ENCODE measurements at regions not wholly inside any gene's neighbourhood (a gene's known extent, or its start where the extent isn't known, plus 50 kb on each side); places are given as distances from the start of the nearest gene placed in this dataset.

GRCh38 chr6:9240861-9241260, 805.5 kb upstream of the SLC35B3 start:
- H3K27me3 ChIP-seq (ENCODE audit: control insufficient read depth in 2 of 2, insufficient read depth in 2 of 2, low read length in 2 of 2): no peaks in the 10 kb centered on the region
- dilution Hi-C loops (cut with MboI; ENCODE audit: extremely low pct_ligation_motif_present, low sequenced_read_pairs): no loop called here
- H3K4me3 ChIP-seq (replicated peaks in 1 of 3; ENCODE audit: insufficient read depth in 1 of 3, low read depth in 1 of 3, low read length in 3 of 3): no peak overlapping the region
- POLR2A ChIA-PET: no interaction called here
- DNase-seq (ENCODE audit: low read depth, low spot score) (no peak), FAIRE-seq (no peak)
- H4K20me1 ChIP-seq (replicated peaks; ENCODE audit: control insufficient read depth, extremely low read depth, insufficient read depth, low read length): no peaks in the 10 kb centered on the region
- H3K79me2 ChIP-seq (ENCODE audit: control insufficient read depth, insufficient read depth, low read length): no peaks in the 10 kb centered on the region
- H3K9me1 ChIP-seq (replicated peaks; ENCODE audit: control insufficient read depth, extremely low read depth, insufficient read depth, low read length): no peaks in the 10 kb centered on the region
- no peak overlapping the region for H3K27ac ChIP-seq (ENCODE audit: insufficient read depth, low read depth, low read length)
- CTCF ChIA-PET: no interaction called here
- H3K9ac ChIP-seq (replicated peaks; ENCODE audit: extremely low read depth, insufficient read depth, low read length): no peak overlapping the region
- no TSS peak for BruUV-seq (replicated peaks)
- H3K4me2 ChIP-seq (ENCODE audit: insufficient read depth, low read length): no peak overlapping the region
- intact Hi-C loops (cut with micrococcal nuclease): no loop called here
- no peaks in the 10 kb centered on the region for H3K36me3 ChIP-seq (ENCODE audit: control insufficient read depth in 2 of 2, extremely low read depth in 1 of 2, insufficient read depth in 2 of 2, low read length in 2 of 2)
- H3K4me1 ChIP-seq (ENCODE audit: control insufficient read depth, extremely low read depth, insufficient read depth, low read length): no peaks in the 10 kb centered on the region
- TF ChIP-seq POLR2A (IDR thresholded peaks at IDR 0.05; ENCODE audit: low read depth, low read length) (no peak), MAX (IDR thresholded peaks at IDR 0.05; ENCODE audit: insufficient read depth, insufficient read length) (no peak), MYC (IDR thresholded peaks at IDR 0.05; ENCODE audit: low read depth, low read length) (no peak), FOS (IDR thresholded peaks at IDR 0.05; ENCODE audit: borderline replicate concordance, insufficient read depth, low read length) (no peak), JUN (IDR thresholded peaks at IDR 0.05; ENCODE audit: borderline replicate concordance, insufficient read depth, insufficient read length, low read depth) (no peak), GATA2 (IDR thresholded peaks at IDR 0.05; ENCODE audit: insufficient read depth, insufficient read length, low read depth, low read length) (no peak), POLR2AphosphoS5 (IDR thresholded peaks at IDR 0.05; ENCODE audit: insufficient read depth, low read depth, low read length) (no peak), EZH2 (IDR thresholded peaks at IDR 0.05; ENCODE audit: borderline replicate concordance, low read depth, low read length, severe bottlenecking) (no peak)
- no peaks in the 10 kb centered on the region for H3K9me3 ChIP-seq (replicated peaks; ENCODE audit: control insufficient read depth, insufficient read depth, low read length)
- H2AFZ ChIP-seq (ENCODE audit: low read depth, low read length): no peak overlapping the region

- no peak overlapping the region for H3K4me2 ChIP-seq (ENCODE audit: insufficient read depth, low read length)
- CTCF ChIA-PET: no interaction called here
- no peaks in the 10 kb centered on the region for H3K9me1 ChIP-seq (replicated peaks; ENCODE audit: control insufficient read depth, extremely low read depth, insufficient read depth, low read length)
- dilution Hi-C loops (cut with MboI; ENCODE audit: extremely low pct_ligation_motif_present, low sequenced_read_pairs): no loop called here
- no TSS peak for BruUV-seq (replicated peaks)
- H3K36me3 ChIP-seq (ENCODE audit: control insufficient read depth in 2 of 2, extremely low read depth in 1 of 2, insufficient read depth in 2 of 2, low read length in 2 of 2): no peaks in the 10 kb centered on the region
- DNase-seq (ENCODE audit: low read depth, low spot score): no peak
- H4K20me1 ChIP-seq (replicated peaks; ENCODE audit: control insufficient read depth, extremely low read depth, insufficient read depth, low read length): no peaks in the 10 kb centered on the region
- no peak overlapping the region for H3K4me3 ChIP-seq (replicated peaks in 1 of 3; ENCODE audit: insufficient read depth in 1 of 3, low read depth in 1 of 3, low read length in 3 of 3)
- FAIRE-seq: no peak
- no peaks in the 10 kb centered on the region for H3K79me2 ChIP-seq (ENCODE audit: control insufficient read depth, insufficient read depth, low read length)
- no peak overlapping the region for H3K9ac ChIP-seq (replicated peaks; ENCODE audit: extremely low read depth, insufficient read depth, low read length)
- no peak overlapping the region for H3K27ac ChIP-seq (ENCODE audit: insufficient read depth, low read depth, low read length)
- H3K27me3 ChIP-seq (ENCODE audit: control insufficient read depth in 2 of 2, insufficient read depth in 2 of 2, low read length in 2 of 2): no peaks in the 10 kb centered on the region
- no peak overlapping the region for H2AFZ ChIP-seq (ENCODE audit: low read depth, low read length)
- no peaks in the 10 kb centered on the region for H3K9me3 ChIP-seq (replicated peaks; ENCODE audit: control insufficient read depth, insufficient read depth, low read length)
- intact Hi-C loops (cut with micrococcal nuclease): no loop called here
- no peaks in the 10 kb centered on the region for H3K4me1 ChIP-seq (ENCODE audit: control insufficient read depth, extremely low read depth, insufficient read depth, low read length)
- POLR2A ChIA-PET: no interaction called here
- TF ChIP-seq JUN (IDR thresholded peaks at IDR 0.05; ENCODE audit: borderline replicate concordance, insufficient read depth, insufficient read length, low read depth) (no peak), EZH2 (IDR thresholded peaks at IDR 0.05; ENCODE audit: borderline replicate concordance, low read depth, low read length, severe bottlenecking) (no peak), MYC (IDR thresholded peaks at IDR 0.05; ENCODE audit: low read depth, low read length) (no peak), MAX (IDR thresholded peaks at IDR 0.05; ENCODE audit: insufficient read depth, insufficient read length) (no peak), CTCF (IDR thresholded peaks at IDR 0.05; ENCODE audit: extremely low read depth in 1 of 2, insufficient read depth in 1 of 2, low read depth in 1 of 2, low read length in 2 of 2) (no peak), POLR2A (IDR thresholded peaks at IDR 0.05; ENCODE audit: low read depth, low read length) (no peak), FOS (IDR thresholded peaks at IDR 0.05; ENCODE audit: borderline replicate concordance, insufficient read depth, low read length) (no peak), POLR2AphosphoS5 (IDR thresholded peaks at IDR 0.05; ENCODE audit: insufficient read depth, low read depth, low read length) (no peak), GATA2 (IDR thresholded peaks at IDR 0.05; ENCODE audit: insufficient read depth, insufficient read length, low read depth, low read length) (no peak)
These were observed 801.1 kb upstream of the SLC35B3 start for GRCh38 chr6:9236443-9236842.
